HCT116 (cell line): ENCODE measurements at regions not wholly inside any gene's neighbourhood (a gene's known extent, or its start where the extent isn't known, plus 50 kb on each side); places are given as distances from the start of the nearest gene placed in this dataset.

ENCODE experiments used
- ATAC-seq: fragments of 200-7000 bp; cut with Tn5 transposase; 2 replicates; pipeline ENCODE4 v1.9.1; 2020; ENCODE audit warnings: mild to moderate bottlenecking, moderate library complexity
- BruUV-seq: library from RNA; stranded (reverse); fragments of 400-500 nt; replicated peaks from 2 replicates; lab custom pipeline; 2021; lab: Mats Ljungman, UMichigan
- CTCF ChIA-PET: fragments of 300-600 bp; sonication (Branson Sonifier 250); formaldehyde crosslinking; loops from one replicate; lab custom pipeline; 2021; ENCODE audit warnings: antibody characterized with exemption; lab: Charles Lee
- POLR2A ChIA-PET: fragments of 300-600, 350-600 bp; sonication (Branson Sonifier 250); formaldehyde crosslinking; loops from one replicate; lab custom pipeline; 2021; ENCODE audit warnings: antibody characterized with exemption; lab: Charles Lee
- RAD21 ChIA-PET, 2 experiments: fragments of 300-600 bp; sonication (Branson Sonifier 250); formaldehyde crosslinking; loops; one replicate each; lab custom pipeline; 2023; ENCODE audit warnings: low total read pairs in 2 of 2; ENCODE audit not compliant: uncharacterized antibody in 2 of 2, unreplicated experiment in 2 of 2, low non-redundant PET in 1 of 2; lab: Charles Lee
- DNase-seq: peaks from one replicate; pipeline ENCODE4 v3.0.0-alpha.2; 2010; ENCODE audit warnings: low read depth, low spot score
- H2AFZ ChIP-seq: fragments of 200-600 bp; shearing (Covaris generic), sonication (generic); 2 replicates; pipeline ENCODE4 v1.6.1; 2017; ENCODE audit warnings: low read depth, mixed run types, mixed read lengths, antibody characterized with exemption, low read length; ENCODE audit not compliant: poor library complexity, severe bottlenecking
- H3K27ac ChIP-seq: 2 replicates; pipeline ENCODE4 v1.5.1; 2012; ENCODE audit warnings: low read depth, low read length
- H3K27me3 ChIP-seq: fragments of 200-600 bp; sonication (generic); 2 replicates; pipeline ENCODE4 v1.6.1; 2016; ENCODE audit warnings: mixed run types, low read length, mixed read lengths; ENCODE audit not compliant: insufficient read depth
- H3K36me3 ChIP-seq, 2 experiments: fragments of 200-500 bp in 1 of 2; fragments of 200-600 bp in 1 of 2; sonication (Bioruptor generic) in 1 of 2; sonication (generic) in 1 of 2; 2 replicates each; pipeline versions ENCODE4 v1.5.1 to v1.6.1; 2014 to 2016; ENCODE audit warnings: low read length in 2 of 2, inconsistent platforms in 1 of 2, mixed read lengths in 1 of 2, mixed run types in 1 of 2; ENCODE audit not compliant: insufficient read depth in 2 of 2, control insufficient read depth in 1 of 2
- H3K4me1 ChIP-seq, 2 experiments: fragments of 200-600 bp in 1 of 2; sonication (generic) in 1 of 2; 2 replicates each; pipeline versions ENCODE4 v1.5.1 to v1.6.1; 2012 to 2017; ENCODE audit warnings: low read length in 2 of 2, inconsistent platforms in 1 of 2, mild to moderate bottlenecking in 1 of 2, mixed read lengths in 1 of 2, mixed run types in 1 of 2, moderate library complexity in 1 of 2; ENCODE audit not compliant: insufficient read depth in 2 of 2, control insufficient read depth in 1 of 2
- H3K4me2 ChIP-seq: fragments of 200-600 bp; sonication (generic); 2 replicates; pipeline ENCODE4 v1.6.1; 2017; ENCODE audit warnings: mixed run types, low read length, mixed read lengths
- H3K4me3 ChIP-seq, 2 experiments: fragments of 200-600 bp in 1 of 2; sonication (generic) in 1 of 2; replicated peaks in 1 of 2; 2 replicates each; pipeline ENCODE4 v1.5.1; 2011 to 2016; ENCODE audit warnings: low read length in 2 of 2, control low read depth in 1 of 2, low read depth in 1 of 2, mild to moderate bottlenecking in 1 of 2, mixed read lengths in 1 of 2, mixed run types in 1 of 2
- H3K79me2 ChIP-seq: fragments of 200-600 bp; sonication (generic); 2 replicates; pipeline ENCODE4 v1.6.1; 2017; ENCODE audit warnings: mild to moderate bottlenecking, mixed run types, low read length, moderate library complexity, mixed read lengths; ENCODE audit not compliant: insufficient read depth
- H3K9ac ChIP-seq: fragments of 200-600 bp; sonication (generic); 2 replicates; pipeline ENCODE4 v1.6.1; 2016; ENCODE audit warnings: low read length, mixed read lengths
- H3K9me2 ChIP-seq: fragments of 200-600 bp; sonication (generic), shearing (Covaris generic); 2 replicates; pipeline ENCODE4 v1.6.1; 2017; ENCODE audit warnings: mixed run types, mild to moderate bottlenecking, moderate library complexity; ENCODE audit not compliant: insufficient read depth
- H3K9me3 ChIP-seq, 2 experiments: fragments of 200-500 bp in 1 of 2; fragments of 200-600 bp in 1 of 2; sonication (Bioruptor generic) in 1 of 2; sonication (generic) in 1 of 2; 2 replicates each; pipeline ENCODE4 v1.6.1; 2014 to 2017; ENCODE audit warnings: low read length in 2 of 2, mixed read lengths in 2 of 2, inconsistent platforms in 1 of 2, low read depth in 1 of 2, mild to moderate bottlenecking in 1 of 2, mixed run types in 1 of 2, moderate library complexity in 1 of 2; ENCODE audit not compliant: control insufficient read depth in 1 of 2, insufficient read depth in 1 of 2
- H4K20me1 ChIP-seq: fragments of 200-600 bp; sonication (generic), shearing (Covaris generic); 2 replicates; pipeline ENCODE4 v1.6.1; 2017; ENCODE audit warnings: mixed run types, mild to moderate bottlenecking, moderate library complexity; ENCODE audit not compliant: insufficient read depth
- ATF3 ChIP-seq: IDR thresholded peaks from 2 replicates; pipeline ENCODE4 v1.6.1; 2012
- CTCF ChIP-seq, 3 experiments: fragments of 200-600 bp in 1 of 3; sonication (generic) in 1 of 3; IDR thresholded peaks in 2 of 3; conservative IDR thresholded peaks in 1 of 3; 2 replicates each; pipeline ENCODE4 v1.5.1; 2012 to 2017; ENCODE audit warnings: low read depth in 2 of 3, low read length in 2 of 3, antibody characterized with exemption in 1 of 3, borderline replicate concordance in 1 of 3, control low read depth in 1 of 3, mild to moderate bottlenecking in 1 of 3, mixed read lengths in 1 of 3, mixed run types in 1 of 3, moderate library complexity in 1 of 3; ENCODE audit not compliant: insufficient read depth in 1 of 3
- EZH2phosphoT487 ChIP-seq: fragments of 200-600 bp; IDR thresholded peaks from 2 replicates; pipeline ENCODE4 v1.6.1; 2018; ENCODE audit warnings: antibody characterized with exemption, borderline replicate concordance
- FOSL1 ChIP-seq: IDR thresholded peaks from 2 replicates; pipeline ENCODE4 v1.6.1; 2012; ENCODE audit warnings: low read depth
- JUND ChIP-seq: IDR thresholded peaks from 2 replicates; pipeline ENCODE4 v1.6.1; 2012
- POLR2A ChIP-seq: IDR thresholded peaks from 2 replicates; pipeline ENCODE4 v1.7.0; 2011; ENCODE audit warnings: borderline replicate concordance; ENCODE audit not compliant: insufficient read depth, insufficient read length; ENCODE audit errors: extremely low read depth
- POLR2AphosphoS5 ChIP-seq: IDR thresholded peaks from 2 replicates; pipeline ENCODE4 v1.6.1; 2011; ENCODE audit warnings: mild to moderate bottlenecking, low read depth, low read length, moderate library complexity
- RAD21 ChIP-seq: IDR thresholded peaks from 2 replicates; pipeline ENCODE4 v1.6.1; 2012; ENCODE audit warnings: low read depth, mild to moderate bottlenecking
- SIN3A ChIP-seq: IDR thresholded peaks from 2 replicates; pipeline ENCODE4 v1.6.1; 2012; ENCODE audit warnings: low read depth
- SRF ChIP-seq: IDR thresholded peaks from 2 replicates; pipeline ENCODE4 v1.6.1; 2012; ENCODE audit warnings: low read depth
- YY1 ChIP-seq: IDR thresholded peaks from 2 replicates; pipeline ENCODE4 v1.6.1; 2011; ENCODE audit warnings: low read length, low read depth, moderate library complexity, mild to moderate bottlenecking; ENCODE audit not compliant: insufficient replicate concordance; ENCODE audit errors: extremely low read depth
- ZBTB33 ChIP-seq: IDR thresholded peaks from 2 replicates; pipeline ENCODE4 v1.6.1; 2011; ENCODE audit warnings: mild to moderate bottlenecking, low read length, moderate library complexity; ENCODE audit not compliant: insufficient replicate concordance; ENCODE audit errors: extremely low read depth
- ZFX ChIP-seq: fragments of 450-650 bp; IDR thresholded peaks from 2 replicates; pipeline ENCODE4 v1.6.1; 2017
- ZNF274 ChIP-seq: fragments of 200-500 bp; sonication (Bioruptor generic); IDR thresholded peaks from 2 replicates; pipeline ENCODE4 v1.6.1; 2014; ENCODE audit warnings: mild to moderate bottlenecking, low read depth, low read length, inconsistent platforms
- intact Hi-C: fragments of 100-400 bp; cut with micrococcal nuclease; formaldehyde crosslinking; loops from 2 replicates; pipeline ENCODE4 v1.10.0; 2022
- TF ChIP-seq, protein P1 (sequence below): IDR thresholded peaks from 2 replicates; pipeline ENCODE4 v1.6.1; 2012

- RAD21 ChIA-PET = no interaction called here
- H2AFZ ChIP-seq = no peak overlapping the region
- H3K4me3 ChIP-seq = no peak overlapping the region
- peaks cover 6 to 21% of the 10 kb centered on the region in 2 experiments; a peak in 2 of 4 replicates for H3K9me3 ChIP-seq
- ATAC-seq (no peak), DNase-seq (no peak)
- H3K79me2 ChIP-seq = no peaks in the 10 kb centered on the region
- no peaks in the 10 kb centered on the region for H3K36me3 ChIP-seq
- intact Hi-C loops = no loop called here
- no peaks in the 10 kb centered on the region for H3K4me1 ChIP-seq
- no peak overlapping the region for H3K27ac ChIP-seq
- CTCF ChIA-PET = no interaction called here
- no peaks in the 10 kb centered on the region for H3K27me3 ChIP-seq
- no peak for TF ChIP-seq SRF
- TF ChIP-seq POLR2A = no peak
- TF ChIP-seq YY1 = no peak
- no peak for TF ChIP-seq ZFX
- no peak for TF ChIP-seq ATF3
- TF ChIP-seq ZBTB33 = no peak
- TF ChIP-seq ZNF274 = no peak
- TF ChIP-seq, protein P1, sequence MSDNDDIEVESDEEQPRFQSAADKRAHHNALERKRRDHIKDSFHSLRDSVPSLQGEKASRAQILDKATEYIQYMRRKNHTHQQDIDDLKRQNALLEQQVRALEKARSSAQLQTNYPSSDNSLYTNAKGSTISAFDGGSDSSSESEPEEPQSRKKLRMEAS = no peak
- no peak for TF ChIP-seq SIN3A
- no peak for TF ChIP-seq CTCF (IDR thresholded peaks at IDR 0.05 in 2 of 3, conservative IDR thresholded peaks at IDR 0.05 in 1 of 3; ENCODE audit: borderline replicate concordance in 1 of 3, insufficient read depth in 1 of 3, low read depth in 2 of 3, low read length in 2 of 3)
- no peak for TF ChIP-seq FOSL1
- TF ChIP-seq RAD21 = no peak
- no peak for TF ChIP-seq EZH2phosphoT487
- TF ChIP-seq JUND = no peak
- no peak for TF ChIP-seq POLR2AphosphoS5
- no peak overlapping the region for H3K4me2 ChIP-seq
- POLR2A ChIA-PET = no interaction called here
- H3K9me2 ChIP-seq = no peaks in the 10 kb centered on the region
- H3K9ac ChIP-seq = no peak overlapping the region
- no peaks in the 10 kb centered on the region for H4K20me1 ChIP-seq
- no TSS peak for BruUV-seq
These were observed 706.0 kb upstream of the AUTS2 start for GRCh38 chr7:68892236-68892635.
